OCI-LY7 (cell line): ENCODE measurements at regions not wholly inside any gene's neighbourhood (a gene's known extent, or its start where the extent isn't known, plus 50 kb on each side); places are given as distances from the start of the nearest gene placed in this dataset.

Experiments
- BruUV-seq: library from RNA; stranded (reverse); fragments of 400-500 nt; replicated peaks from 2 replicates; lab custom pipeline; 2021; lab: Mats Ljungman, UMichigan
- CTCF ChIA-PET: fragments of 300-600 bp; sonication (Branson Sonifier 250); formaldehyde crosslinking; loops from one replicate; lab custom pipeline; 2022; ENCODE audit warnings: antibody characterized with exemption; ENCODE audit not compliant: unreplicated experiment; lab: Charles Lee
- POLR2A ChIA-PET: fragments of 300-600 bp; sonication (Branson Sonifier 250); formaldehyde crosslinking; loops from one replicate; lab custom pipeline; 2022; ENCODE audit warnings: antibody characterized with exemption; lab: Charles Lee
- DNase-seq: peaks from one replicate; pipeline ENCODE4 v3.0.0-alpha.2; 2015; ENCODE audit warnings: low spot score
- H2AFZ ChIP-seq: fragments of 200-600 bp; sonication (generic), shearing (Covaris generic); 2 replicates; pipeline ENCODE4 v1.6.1; 2014; ENCODE audit warnings: mild to moderate bottlenecking, antibody characterized with exemption, low read length, moderate library complexity
- H3K27ac ChIP-seq: fragments of 200-600 bp; sonication (generic); 2 replicates; pipeline ENCODE4 v1.5.1; 2014; ENCODE audit warnings: mixed run types, low read depth, mild to moderate bottlenecking, moderate library complexity, low read length, inconsistent platforms; ENCODE audit not compliant: poor library complexity, severe bottlenecking
- H3K36me3 ChIP-seq: fragments of 200-600 bp; sonication (generic); 2 replicates; pipeline ENCODE4 v1.6.1; 2014; ENCODE audit warnings: mild to moderate bottlenecking, antibody characterized with exemption, low read length, moderate library complexity, mixed read lengths; ENCODE audit not compliant: insufficient read depth
- H3K4me1 ChIP-seq: fragments of 200-600 bp; sonication (generic); 2 replicates; pipeline ENCODE4 v1.5.1; 2014; ENCODE audit warnings: mild to moderate bottlenecking, low read length; ENCODE audit not compliant: insufficient read depth, poor library complexity, severe bottlenecking
- H3K4me2 ChIP-seq: fragments of 200-600 bp; sonication (generic); 2 replicates; pipeline ENCODE4 v1.6.1; 2014; ENCODE audit warnings: mild to moderate bottlenecking, low read length
- H3K4me3 ChIP-seq: fragments of 200-600 bp; sonication (generic); 2 replicates; pipeline ENCODE4 v1.5.1; 2014; ENCODE audit warnings: mild to moderate bottlenecking, low read depth, low read length; ENCODE audit not compliant: poor library complexity, severe bottlenecking
- H3K79me2 ChIP-seq: fragments of 200-600 bp; sonication (generic); 2 replicates; pipeline ENCODE4 v1.6.1; 2016; ENCODE audit warnings: low read depth, mild to moderate bottlenecking, low read length, moderate library complexity, mixed read lengths; ENCODE audit not compliant: insufficient read depth
- H3K9me2 ChIP-seq: fragments of 200-600 bp; sonication (generic); 2 replicates; pipeline ENCODE4 v1.6.1; 2016; ENCODE audit warnings: mild to moderate bottlenecking, low read length, mixed read lengths; ENCODE audit not compliant: insufficient read depth
- H3K9me3 ChIP-seq: fragments of 200-600 bp; sonication (generic); 2 replicates; pipeline ENCODE4 v1.6.1; 2014; ENCODE audit warnings: mild to moderate bottlenecking, mixed run types, low read length, mixed read lengths
- H4K20me1 ChIP-seq: fragments of 200-600 bp; sonication (generic); 2 replicates; pipeline ENCODE4 v1.6.1; 2014; ENCODE audit warnings: mild to moderate bottlenecking, antibody characterized with exemption, low read length, moderate library complexity, mixed read lengths; ENCODE audit not compliant: insufficient read depth
- CTCF ChIP-seq: fragments of 200-600 bp; sonication (generic); conservative IDR thresholded peaks from 2 replicates; pipeline ENCODE4 v1.5.1; 2014; ENCODE audit warnings: mild to moderate bottlenecking, antibody characterized with exemption, low read length, moderate library complexity, mixed read lengths
- EZH2phosphoT487 ChIP-seq: fragments of 200-600 bp; sonication (generic); IDR thresholded peaks from 2 replicates; pipeline ENCODE4 v1.6.1; 2018; ENCODE audit warnings: low read depth, borderline replicate concordance, mild to moderate bottlenecking, mixed run types, antibody characterized with exemption, low read length, moderate library complexity, mixed read lengths
- intact Hi-C: fragments of 100-400 bp; cut with micrococcal nuclease; formaldehyde crosslinking; loops from one replicate; pipeline ENCODE4 v1.10.0; 2022; ENCODE audit not compliant: unreplicated experiment

DNA sequence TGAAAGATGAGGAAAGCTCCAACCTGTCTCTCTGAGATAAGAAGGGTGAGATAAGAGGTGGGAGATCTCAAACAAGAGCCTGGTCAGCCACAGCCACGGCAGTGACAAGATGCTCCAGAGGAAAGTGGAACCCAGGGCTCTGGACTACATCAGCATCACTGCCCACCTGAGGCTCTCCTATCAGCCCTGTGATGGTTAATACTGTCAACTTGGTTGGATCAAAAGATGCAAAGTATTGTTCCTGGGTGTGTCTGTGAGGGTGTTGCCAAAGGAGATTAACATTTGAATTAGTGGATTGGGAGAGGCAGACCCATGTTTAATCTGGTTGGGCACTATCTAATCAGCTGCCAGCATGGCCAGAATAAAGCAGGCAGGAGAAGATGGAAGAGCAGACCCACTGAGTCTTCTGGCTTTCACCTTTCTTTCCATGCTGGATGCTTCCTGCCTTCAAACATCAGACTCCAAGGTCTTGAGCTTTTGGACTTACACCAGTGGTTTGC lies 476.6 kb upstream of the NBEA start:
- intact Hi-C loops: no loop called here
- no peak for TF ChIP-seq CTCF
- TF ChIP-seq EZH2phosphoT487: no peak
- H3K4me3 ChIP-seq: no peak overlapping the region
- H4K20me1 ChIP-seq: no peaks in the 10 kb centered on the region
- H3K27ac ChIP-seq: no peak overlapping the region
- no peak for DNase-seq
- POLR2A ChIA-PET: no interaction called here
- H2AFZ ChIP-seq: no peak overlapping the region
- no peaks in the 10 kb centered on the region for H3K9me2 ChIP-seq
- H3K4me1 ChIP-seq: no peaks in the 10 kb centered on the region
- H3K9me3 ChIP-seq: no peaks in the 10 kb centered on the region
- no peak overlapping the region for H3K4me2 ChIP-seq
- BruUV-seq: no TSS peak
- CTCF ChIA-PET: no interaction called here
- no peaks in the 10 kb centered on the region for H3K36me3 ChIP-seq
- H3K79me2 ChIP-seq: no peaks in the 10 kb centered on the region

DNA sequence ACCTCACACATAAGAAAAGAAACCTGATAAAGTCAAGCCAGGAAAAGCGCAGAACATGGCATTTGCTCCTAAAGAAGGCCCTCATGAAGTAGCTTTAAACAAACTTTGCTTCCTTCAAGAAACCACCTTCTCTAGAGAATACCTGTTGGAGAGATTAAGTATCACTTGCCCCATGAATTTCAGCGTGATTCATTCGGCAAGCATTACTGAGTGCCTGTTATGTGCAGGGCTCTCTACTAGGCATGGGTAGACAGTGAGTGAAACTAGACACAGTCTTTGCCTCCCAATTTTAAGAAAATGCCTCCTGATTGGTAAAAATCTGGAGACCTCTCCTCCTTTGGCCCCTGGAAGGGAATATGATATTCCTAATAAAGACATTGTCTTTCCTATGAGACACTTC lies 475.8 kb upstream of the NBEA start:
- H3K79me2 ChIP-seq: no peaks in the 10 kb centered on the region
- no peaks in the 10 kb centered on the region for H3K9me2 ChIP-seq
- no peak for DNase-seq
- H3K4me1 ChIP-seq: no peaks in the 10 kb centered on the region
- H4K20me1 ChIP-seq: no peaks in the 10 kb centered on the region
- no peaks in the 10 kb centered on the region for H3K36me3 ChIP-seq
- TF ChIP-seq EZH2phosphoT487: no peak
- POLR2A ChIA-PET: no interaction called here
- H2AFZ ChIP-seq: no peak overlapping the region
- no peaks in the 10 kb centered on the region for H3K9me3 ChIP-seq
- no peak overlapping the region for H3K4me3 ChIP-seq
- no peak overlapping the region for H3K27ac ChIP-seq
- H3K4me2 ChIP-seq: no peak overlapping the region
- CTCF ChIA-PET: no interaction called here
- BruUV-seq: no TSS peak
- intact Hi-C loops: no loop called here

- Histone ChIP-seq H3K4me1 (no peaks in the 10 kb centered on the region), H3K4me3 (no peak overlapping the region), H2AFZ (no peak overlapping the region), H3K9me3 (no peaks in the 10 kb centered on the region), H3K36me3 (no peaks in the 10 kb centered on the region), H3K27ac (no peak overlapping the region), H3K79me2 (no peaks in the 10 kb centered on the region), H4K20me1 (no peaks in the 10 kb centered on the region), H3K4me2 (no peak overlapping the region), H3K9me2 (no peaks in the 10 kb centered on the region)
- ChIA-PET CTCF (no interaction called here), POLR2A (interaction anchor here (0.6 kb wide), 1 partner anchor 1045 kb away, joined by 3 read pairs; no protein-coding TSS in a partner anchor)
- TF ChIP-seq EZH2phosphoT487 (no peak), CTCF (no peak)
- no peak for DNase-seq
- BruUV-seq: no TSS peak
- intact Hi-C loops: no loop called here
These were observed 474.5 kb upstream of the NBEA start for GRCh38 chr13:34467450-34468083.
